ENCODE measurements at regions not wholly inside any gene's neighbourhood (a gene's known extent, or its start where the extent isn't known, plus 50 kb on each side); places are given as distances from the start of the nearest gene placed in this dataset.

DNA sequence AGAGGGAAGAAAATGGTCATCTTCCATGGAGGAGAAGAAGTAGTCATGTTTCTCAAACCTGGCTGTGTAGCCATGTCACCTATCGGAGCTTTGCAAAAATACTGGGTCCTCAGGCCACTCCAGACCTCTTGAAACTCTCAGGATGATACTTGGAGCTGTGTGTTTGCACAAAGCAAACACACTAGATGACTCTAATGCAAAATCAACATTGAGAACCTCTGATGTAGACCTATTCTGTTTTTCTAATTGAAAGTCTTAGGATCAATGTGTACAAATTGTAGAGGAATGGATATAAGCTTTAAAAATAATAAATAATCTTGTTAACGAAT, 444.3 kb downstream of the RND3 start:
- TF ChIP-seq, protein P1, sequence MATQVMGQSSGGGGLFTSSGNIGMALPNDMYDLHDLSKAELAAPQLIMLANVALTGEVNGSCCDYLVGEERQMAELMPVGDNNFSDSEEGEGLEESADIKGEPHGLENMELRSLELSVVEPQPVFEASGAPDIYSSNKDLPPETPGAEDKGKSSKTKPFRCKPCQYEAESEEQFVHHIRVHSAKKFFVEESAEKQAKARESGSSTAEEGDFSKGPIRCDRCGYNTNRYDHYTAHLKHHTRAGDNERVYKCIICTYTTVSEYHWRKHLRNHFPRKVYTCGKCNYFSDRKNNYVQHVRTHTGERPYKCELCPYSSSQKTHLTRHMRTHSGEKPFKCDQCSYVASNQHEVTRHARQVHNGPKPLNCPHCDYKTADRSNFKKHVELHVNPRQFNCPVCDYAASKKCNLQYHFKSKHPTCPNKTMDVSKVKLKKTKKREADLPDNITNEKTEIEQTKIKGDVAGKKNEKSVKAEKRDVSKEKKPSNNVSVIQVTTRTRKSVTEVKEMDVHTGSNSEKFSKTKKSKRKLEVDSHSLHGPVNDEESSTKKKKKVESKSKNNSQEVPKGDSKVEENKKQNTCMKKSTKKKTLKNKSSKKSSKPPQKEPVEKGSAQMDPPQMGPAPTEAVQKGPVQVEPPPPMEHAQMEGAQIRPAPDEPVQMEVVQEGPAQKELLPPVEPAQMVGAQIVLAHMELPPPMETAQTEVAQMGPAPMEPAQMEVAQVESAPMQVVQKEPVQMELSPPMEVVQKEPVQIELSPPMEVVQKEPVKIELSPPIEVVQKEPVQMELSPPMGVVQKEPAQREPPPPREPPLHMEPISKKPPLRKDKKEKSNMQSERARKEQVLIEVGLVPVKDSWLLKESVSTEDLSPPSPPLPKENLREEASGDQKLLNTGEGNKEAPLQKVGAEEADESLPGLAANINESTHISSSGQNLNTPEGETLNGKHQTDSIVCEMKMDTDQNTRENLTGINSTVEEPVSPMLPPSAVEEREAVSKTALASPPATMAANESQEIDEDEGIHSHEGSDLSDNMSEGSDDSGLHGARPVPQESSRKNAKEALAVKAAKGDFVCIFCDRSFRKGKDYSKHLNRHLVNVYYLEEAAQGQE (IDR thresholded peaks at IDR 0.05; ENCODE audit: low read depth) = no peak
- TF ChIP-seq POLR2A (IDR thresholded peaks at IDR 0.05; ENCODE audit: borderline replicate concordance, extremely low read depth, insufficient read depth, insufficient read length) (no peak), ZFX (IDR thresholded peaks at IDR 0.05) (no peak), JUND (IDR thresholded peaks at IDR 0.05) (no peak), RAD21 (IDR thresholded peaks at IDR 0.05; ENCODE audit: low read depth) (no peak), POLR2AphosphoS5 (IDR thresholded peaks at IDR 0.05; ENCODE audit: low read depth, low read length) (no peak)
- TF ChIP-seq, protein P2, sequence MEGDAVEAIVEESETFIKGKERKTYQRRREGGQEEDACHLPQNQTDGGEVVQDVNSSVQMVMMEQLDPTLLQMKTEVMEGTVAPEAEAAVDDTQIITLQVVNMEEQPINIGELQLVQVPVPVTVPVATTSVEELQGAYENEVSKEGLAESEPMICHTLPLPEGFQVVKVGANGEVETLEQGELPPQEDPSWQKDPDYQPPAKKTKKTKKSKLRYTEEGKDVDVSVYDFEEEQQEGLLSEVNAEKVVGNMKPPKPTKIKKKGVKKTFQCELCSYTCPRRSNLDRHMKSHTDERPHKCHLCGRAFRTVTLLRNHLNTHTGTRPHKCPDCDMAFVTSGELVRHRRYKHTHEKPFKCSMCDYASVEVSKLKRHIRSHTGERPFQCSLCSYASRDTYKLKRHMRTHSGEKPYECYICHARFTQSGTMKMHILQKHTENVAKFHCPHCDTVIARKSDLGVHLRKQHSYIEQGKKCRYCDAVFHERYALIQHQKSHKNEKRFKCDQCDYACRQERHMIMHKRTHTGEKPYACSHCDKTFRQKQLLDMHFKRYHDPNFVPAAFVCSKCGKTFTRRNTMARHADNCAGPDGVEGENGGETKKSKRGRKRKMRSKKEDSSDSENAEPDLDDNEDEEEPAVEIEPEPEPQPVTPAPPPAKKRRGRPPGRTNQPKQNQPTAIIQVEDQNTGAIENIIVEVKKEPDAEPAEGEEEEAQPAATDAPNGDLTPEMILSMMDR (IDR thresholded peaks at IDR 0.05 in 2 of 3, conservative IDR thresholded peaks at IDR 0.05 in 1 of 3; ENCODE audit: borderline replicate concordance in 1 of 3, insufficient read depth in 1 of 3, low read depth in 2 of 3, low read length in 2 of 3) = no peak
